ENCODE measurements at regions not wholly inside any gene's neighbourhood (a gene's known extent, or its start where the extent isn't known, plus 50 kb on each side); places are given as distances from the start of the nearest gene placed in this dataset.
A peak's percentile ranks its signal among the peaks of the same experiment; 100 is the strongest.
"Not testable (repeated sequence)": the region's sequence is repeated elsewhere in the genome, so short reads cannot be mapped to it uniquely, and the experiment has no call there.

DNA sequence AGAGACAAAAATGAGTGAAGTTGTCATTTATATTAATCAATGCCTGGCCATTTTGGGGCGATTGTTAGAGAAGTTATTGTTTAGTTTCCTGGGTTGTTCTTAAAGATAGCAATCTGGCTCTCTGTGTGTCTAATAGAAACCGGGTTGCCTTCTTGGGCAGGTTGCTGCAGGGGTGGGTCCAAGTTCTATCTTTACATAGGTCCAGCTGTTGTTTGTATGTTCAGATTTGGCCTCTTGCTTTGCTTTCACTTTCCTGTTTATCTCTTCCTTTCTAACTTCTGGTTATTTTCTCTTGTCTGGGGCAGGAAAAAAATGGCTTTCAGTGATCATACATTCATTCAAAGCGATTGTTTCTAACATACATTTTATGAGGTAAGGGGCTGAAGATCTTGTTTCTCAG lies 128.4 kb upstream of the NOX3 start:
- DNase-seq (ENCODE audit: low spot score), result no peak

DNA sequence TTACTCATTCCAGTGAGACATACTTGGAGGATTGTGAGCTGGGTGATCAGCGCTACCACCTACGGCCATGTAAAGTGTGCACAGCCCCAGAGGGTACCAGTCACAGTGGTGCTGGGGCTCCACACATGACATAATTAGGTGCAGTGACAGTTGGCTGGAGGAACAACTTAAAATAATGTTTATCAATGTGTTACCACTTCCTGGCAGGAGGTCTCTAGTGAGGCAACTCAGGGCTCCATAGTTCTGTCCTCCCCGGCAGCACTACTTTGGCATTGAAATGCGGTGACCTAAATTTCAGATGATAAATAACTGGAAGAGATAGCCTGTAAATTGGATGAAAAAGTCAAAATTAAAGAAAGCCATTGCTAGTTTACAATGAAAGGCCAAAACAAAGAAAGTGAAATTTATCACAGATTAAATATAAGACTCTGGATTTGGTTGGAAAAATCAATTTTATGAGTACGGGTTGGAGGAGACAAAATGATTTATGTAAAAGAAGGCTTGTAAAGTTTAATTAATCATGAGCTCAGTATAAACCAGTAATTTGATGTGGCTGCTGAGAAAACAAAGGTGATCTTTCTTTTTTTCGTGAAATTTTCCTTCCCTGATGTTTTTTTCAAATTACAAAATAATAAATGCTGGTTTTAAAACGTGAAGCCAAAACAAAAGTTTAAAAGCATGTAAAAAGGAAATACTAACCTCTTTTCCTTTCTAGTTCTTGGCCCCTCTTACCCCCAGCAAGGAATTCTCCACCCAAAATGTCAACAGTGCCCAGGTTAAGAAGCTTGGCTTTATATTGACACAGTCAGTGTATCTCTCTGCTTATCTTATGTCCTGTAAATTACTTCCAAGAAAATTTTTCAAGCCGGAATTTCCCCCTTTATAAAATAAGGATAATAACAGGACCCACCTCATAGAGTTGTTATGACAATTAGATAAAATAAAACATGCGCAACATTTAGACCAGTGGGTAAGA lies 126.7 kb upstream of the NOX3 start:
- DNase-seq (ENCODE audit: low spot score), result no peak

DNA sequence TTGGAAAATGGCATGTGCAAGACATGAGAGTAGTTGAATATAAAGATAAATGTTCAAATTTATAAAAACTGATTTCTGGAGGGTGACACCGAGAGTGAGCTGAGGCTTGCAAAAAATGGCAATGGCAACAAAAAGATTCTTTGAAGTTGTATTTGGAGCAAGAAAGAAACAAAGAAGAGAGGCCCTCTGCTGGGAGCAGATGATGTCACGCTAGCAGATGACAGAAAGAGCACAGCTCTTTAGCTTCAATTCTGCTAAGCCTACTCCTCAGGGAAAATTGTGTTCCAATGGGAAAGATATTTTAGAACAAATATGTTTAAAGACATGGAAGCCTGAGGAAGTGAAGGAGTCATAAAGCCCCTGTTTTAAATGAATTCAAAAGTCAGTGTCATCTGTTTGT lies 125.3 kb upstream of the NOX3 start:
- DNase-seq (ENCODE audit: low spot score), result no peak

DNA sequence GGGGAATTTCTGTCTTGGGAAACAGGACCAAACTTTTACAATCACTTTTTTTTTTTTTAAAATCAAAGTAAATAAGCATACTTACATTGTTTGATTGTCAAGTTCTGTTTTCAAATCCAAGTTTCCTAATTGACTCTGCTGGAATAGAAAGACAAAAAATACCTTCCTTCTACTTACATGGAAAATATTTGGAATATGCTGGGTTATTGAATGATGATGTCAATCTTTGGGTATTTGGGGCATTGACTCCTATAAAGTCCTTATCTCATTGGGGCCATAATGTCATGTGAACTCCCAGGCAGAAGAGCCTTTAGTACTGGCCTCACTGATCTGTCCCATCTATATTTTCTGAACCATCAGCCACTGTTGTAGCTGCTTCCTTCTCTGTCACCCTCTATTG lies 122.6 kb upstream of the NOX3 start:
- DNase-seq (ENCODE audit: low spot score), result no peak

DNA sequence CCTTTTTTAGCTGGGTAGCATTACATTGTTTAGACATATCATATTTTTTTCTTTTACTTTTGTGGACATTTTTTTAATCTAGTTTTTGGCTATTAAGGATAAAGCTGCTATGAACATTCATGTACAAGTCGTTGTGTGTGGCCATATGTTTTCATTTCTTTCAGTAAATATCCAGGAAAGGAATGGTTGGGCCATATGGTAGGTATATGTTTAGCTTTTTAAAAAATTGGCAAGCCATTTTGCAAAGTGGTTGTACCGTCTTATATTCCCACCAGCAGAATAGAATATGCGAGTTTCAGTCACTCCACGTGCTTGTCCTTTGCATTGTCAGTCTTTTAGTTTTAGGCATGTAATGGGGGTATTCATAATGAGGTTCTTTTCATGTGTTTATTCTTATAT lies 106.3 kb upstream of the NOX3 start:
- no peak for DNase-seq (ENCODE audit: low spot score)

DNA sequence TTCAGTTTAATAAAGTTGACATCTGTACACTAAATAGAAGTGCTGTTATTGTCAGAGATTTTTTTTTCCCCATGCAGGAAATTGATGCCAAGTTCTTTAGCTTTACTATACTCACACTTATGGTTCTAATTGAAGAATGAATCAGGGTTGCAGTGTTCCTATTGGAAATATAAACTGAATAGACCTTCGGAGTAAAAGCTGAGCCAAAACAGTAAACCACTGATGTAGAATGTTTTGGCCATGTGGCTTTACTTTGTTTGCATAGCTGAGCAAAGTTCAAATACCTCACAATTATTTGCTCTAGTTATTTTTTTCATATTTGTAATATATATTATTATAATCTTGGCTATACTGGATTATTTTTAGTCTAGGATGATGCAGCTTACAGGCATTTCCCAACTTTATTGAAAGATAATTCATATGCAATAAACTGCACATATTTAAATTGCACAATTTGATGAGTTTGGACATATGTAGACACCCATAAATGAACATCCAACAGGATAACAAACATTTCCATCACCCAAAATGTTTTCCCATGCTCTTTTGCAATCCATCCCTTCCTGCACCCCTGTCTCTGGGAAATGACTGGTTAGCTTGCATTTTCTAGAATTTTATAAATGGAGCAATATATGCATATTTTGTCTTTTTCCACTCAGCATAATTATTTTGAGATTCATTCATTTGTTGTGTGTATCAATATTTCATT lies 105.8 kb upstream of the NOX3 start:
- no peak for DNase-seq (ENCODE audit: low spot score)

DNA sequence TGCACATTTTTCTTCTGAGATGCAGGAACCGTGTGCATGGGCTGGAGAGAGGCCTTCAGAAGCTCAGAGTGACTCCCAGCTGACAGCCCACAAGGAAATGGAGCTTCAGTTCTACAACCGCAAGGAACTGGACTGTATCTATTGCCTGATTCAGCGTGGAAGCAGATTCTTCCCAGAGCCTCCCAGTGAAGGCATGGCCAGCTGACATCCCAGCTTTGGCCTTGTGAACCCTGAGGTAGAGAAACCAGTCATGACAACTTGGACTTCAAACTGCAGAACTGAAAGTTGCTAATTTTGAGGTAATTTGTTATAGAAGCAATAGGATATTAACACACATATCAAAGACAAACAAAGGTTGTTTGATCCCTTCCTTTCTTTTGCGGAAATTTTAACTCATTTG lies 94.3 kb upstream of the NOX3 start:
- no peak for DNase-seq (ENCODE audit: low spot score)

DNA sequence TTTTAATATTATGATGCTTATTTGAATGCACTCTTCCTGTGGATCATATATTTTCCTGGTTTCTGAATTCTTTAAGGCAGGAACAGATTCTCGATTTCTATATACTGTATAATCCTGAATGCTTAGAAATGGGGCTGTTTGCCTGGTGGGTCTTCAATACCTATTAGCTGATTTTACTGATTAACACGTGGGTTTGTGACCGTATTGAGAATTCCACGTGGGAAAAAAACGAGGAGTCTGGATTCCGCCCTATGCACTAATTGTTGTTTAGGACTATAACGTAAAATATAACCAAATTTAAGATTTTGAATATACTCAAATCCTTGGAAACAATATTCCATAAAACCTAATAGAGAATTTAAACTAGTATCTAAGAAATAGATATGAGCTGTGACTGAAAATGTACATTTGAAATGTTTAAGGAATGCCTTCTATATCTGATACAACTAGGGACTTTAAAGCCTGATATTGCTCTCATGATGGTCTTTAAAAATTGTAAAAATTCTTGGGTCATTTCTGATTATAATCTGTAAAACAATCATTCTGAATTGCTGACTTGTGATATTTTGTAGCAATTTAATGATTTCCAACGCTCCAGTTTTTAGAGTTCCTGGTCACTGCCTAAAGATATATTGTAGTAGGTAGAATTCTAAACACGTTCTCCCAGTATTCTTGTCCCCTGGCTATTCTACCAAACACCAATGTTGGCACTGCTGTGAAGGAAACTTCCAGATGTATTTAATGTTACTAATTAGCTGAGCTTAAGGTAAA lies 93.6 kb upstream of the NOX3 start:
- DNase-seq (ENCODE audit: low spot score), result no peak

DNA sequence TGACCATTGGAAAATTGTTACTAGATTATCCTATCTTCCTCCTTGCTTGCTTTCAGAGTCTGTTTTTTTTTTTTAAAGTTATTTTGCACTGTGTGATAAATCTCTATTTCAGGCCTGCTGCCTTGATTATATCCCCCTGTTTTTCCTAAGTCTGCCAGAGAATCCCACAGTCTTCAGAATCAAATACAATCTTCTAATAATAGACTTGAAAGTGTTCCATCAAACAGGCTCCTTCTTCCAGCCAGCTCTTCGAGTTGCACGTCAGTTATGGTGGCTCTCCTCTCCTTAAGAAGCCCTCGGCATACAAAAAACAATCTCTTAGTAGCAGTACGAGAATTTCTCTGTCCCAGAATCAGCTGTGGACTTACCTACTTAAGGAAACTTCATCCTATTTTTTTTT lies 92.9 kb upstream of the NOX3 start:
- DNase-seq (ENCODE audit: low spot score), result no peak

DNA sequence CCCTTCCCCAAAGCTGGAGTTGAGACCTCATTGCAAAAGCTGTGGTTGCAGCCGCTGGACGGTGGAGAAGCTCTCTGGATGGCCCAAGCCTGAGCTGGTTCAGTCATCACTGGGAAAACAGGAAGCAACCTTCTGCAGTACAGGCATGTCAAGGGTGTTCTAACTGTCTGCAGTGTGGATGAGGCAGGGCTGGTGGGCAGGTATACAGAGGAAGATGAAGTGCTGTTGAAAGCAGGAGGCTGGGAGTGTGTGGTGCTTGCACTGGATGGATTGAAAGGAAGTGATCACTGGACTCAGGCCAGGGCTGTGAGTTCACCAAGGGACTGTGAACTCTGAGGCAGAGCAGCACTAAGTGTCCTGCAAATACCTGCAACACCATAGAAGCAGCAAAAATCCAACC lies 89.0 kb upstream of the NOX3 start:
- no peak for DNase-seq (ENCODE audit: low spot score)

DNA sequence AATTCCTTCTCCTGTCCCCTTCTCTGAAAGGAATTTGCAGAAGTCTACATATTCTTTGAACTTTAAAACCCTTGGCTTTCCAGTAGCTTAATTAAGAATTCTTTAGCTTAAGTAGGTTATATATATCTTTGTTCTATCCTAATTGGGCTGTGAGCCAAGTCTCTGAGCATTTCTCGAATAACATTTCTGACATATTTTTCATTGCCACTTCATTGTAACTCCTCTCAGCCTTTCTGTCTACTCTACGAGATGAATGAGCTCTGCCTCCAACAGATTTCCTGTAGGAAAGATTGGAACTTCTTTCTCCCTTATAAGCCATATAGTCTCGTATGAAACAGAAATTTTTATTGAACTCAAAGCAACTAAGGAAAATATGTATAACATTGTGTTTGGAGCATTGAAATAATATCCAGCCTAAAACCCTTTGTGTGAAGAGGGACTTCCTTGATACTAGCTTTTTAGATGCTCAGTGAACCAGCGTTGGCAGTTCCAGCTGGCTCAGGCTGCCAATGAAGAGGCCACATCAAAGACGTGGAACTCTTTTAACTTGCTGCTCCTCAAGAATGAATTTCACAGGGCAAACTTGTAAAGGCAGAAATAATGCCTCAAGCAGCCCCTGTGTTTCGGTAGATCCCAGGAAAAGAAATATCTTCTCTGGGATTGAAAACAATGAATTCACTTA lies 87.7 kb upstream of the NOX3 start:
- DNase-seq (ENCODE audit: low spot score), result no peak

DNA sequence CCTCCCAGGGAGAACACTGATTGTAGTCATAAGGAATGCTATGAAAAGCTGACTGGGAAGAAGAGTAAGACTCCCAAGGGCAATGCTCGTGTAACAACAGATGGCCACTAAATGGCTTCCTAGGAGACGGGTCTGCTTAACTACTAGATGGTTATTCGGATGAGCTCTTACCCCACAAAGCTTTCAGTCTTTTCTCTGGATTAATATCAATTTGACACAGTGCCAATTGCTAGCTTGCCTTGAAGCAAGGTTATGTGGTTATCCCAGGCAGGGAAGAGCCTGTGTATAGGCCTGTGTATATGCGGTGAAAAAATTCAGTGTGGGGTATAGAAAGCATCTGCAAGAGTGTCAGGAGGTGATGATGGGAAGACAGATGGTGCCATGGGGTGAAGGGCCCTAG lies 86.4 kb upstream of the NOX3 start:
- no peak for DNase-seq (ENCODE audit: low spot score)

DNA sequence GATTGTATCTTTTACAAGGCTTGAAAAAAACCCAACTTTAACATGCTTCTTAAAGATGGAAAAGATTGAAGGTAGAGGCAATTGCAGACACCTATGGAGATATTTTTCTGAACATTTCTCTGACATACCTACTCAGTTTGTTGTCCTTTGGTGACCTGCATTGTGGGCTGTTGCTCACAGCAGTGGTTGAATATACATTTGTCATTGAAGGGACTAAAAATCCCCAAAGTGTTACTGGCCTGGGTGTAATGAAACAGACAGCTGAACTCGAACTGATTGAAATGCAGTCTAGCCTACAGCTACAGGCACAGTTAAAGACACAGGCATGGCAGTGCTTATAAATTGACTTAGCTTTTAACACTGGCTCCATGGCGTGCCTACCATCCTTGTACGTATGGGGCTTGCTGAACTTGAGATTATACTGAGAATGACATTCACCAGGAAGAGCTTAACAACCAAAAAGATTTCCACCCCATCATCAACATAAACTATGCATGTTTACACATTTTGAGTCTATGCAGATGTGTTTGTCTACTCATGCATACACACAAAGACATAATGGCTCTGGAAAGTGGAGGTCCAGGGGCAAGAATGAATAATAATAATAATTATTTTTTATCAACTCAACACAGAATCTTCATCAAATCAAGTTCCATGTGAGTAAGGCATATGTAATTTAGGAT lies 83.2 kb upstream of the NOX3 start:
- no peak for DNase-seq (ENCODE audit: low spot score)

DNA sequence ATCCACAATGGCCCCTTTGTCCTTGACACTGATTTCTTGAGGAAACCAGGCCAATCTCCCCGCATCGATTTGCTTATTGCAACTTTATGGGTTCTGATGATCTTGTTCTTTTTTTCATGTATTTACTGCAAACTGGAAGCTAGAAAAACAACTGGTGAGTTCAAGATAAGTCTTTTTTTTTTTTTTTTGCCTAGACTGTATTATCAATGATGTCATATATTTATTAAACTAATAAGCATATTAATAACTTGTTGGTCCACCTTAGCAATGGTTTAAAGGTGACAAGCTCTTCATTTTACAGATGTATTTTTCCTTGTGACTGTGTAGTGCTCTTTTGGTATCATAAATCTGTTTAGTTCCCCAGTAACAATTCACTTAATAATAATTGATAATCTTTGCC lies 79.0 kb upstream of the NOX3 start:
- DNase-seq (ENCODE audit: low spot score), result no peak

DNA sequence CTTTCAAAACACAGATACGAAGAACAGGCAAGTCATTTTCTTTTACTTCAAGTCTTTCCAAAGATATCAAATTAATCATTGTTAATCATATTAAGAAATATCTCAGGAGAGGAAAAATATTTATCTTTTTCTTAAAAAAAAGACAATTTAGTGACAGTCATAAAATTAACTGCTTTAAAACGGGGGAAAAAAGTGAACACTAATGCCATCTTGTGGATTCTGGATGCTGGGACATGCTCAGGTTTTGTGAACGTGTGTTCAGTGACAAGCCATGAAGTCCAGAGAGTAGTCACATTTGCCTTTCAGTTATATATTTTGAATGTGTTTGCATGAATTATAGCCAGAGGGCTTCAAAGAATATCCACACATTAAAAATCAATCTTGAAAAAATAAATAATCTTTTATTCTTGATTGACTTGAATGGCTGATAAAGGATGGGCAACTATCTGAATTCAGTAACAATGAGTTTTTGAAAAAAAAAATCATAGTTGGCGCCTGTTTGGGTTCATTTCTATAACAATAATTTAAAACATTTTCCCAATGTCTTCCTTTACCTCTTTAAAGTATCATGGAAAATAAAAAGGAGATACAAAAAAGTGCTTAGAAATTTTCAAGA lies 74.7 kb upstream of the NOX3 start:
- peak; percentile 6 for DNase-seq (ENCODE audit: low spot score)

DNA sequence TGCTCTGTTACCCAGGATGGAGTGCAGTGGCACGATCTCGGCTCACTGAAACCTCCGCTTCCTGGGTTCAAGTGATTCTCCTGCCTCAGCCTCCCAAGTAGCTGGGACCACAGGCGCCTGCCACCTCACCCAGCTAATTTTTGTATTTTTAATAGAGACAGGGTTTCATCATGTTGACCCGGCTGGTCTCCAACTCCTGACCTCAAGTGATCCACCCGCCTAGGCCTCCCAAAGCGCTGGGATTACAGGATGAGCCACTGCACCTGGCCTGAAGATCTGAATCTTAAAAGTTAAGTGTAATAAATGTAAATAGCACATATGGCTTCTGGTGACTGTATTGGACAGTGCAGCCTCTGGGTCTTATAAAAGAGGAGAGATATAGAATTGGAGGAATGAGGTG lies 74.2 kb upstream of the NOX3 start:
- not testable (repeated sequence) for DNase-seq (ENCODE audit: low spot score)

DNA sequence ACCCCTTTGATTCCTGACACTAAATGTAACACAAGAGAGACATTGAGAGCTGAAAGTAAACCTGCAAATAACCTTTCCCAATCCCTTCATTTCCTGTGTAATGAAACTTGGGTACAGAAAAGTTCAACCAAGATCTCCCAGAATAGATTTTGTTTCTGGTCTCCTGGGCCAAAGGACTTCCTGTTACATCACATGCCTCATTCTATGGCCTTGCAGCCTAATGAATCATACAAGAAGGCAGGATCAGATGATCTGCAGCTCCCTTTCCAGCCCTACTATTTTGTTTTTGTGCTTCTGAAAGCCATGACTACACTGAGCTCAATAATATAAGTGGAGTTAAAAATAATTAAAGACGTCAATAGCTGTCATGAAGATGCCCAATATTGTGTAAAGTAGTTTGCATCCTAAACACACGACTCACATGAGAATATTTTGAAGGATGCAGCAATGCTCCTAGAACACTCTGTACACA lies 73.4 kb upstream of the NOX3 start:
- DNase-seq (ENCODE audit: low spot score), result no peak

DNA sequence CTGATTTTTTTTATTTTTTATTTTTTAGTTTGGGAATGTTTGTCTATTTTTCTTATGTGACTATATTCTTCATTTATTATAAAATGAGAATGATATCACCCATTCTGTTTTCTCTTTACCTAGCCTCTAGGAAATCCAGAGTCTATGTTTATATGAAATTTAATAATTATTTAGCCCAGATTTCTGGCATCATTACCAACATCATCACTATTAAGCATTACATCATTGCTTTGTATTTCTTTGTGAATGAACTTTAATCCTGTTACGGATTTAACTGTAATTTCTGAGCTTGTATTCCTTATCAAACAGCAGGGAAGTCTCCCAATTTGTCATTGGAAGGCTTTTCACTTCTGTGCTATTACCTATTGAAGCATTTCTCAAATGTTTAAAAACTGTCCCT lies 72.7 kb upstream of the NOX3 start:
- DNase-seq (ENCODE audit: low spot score), result no peak

DNA sequence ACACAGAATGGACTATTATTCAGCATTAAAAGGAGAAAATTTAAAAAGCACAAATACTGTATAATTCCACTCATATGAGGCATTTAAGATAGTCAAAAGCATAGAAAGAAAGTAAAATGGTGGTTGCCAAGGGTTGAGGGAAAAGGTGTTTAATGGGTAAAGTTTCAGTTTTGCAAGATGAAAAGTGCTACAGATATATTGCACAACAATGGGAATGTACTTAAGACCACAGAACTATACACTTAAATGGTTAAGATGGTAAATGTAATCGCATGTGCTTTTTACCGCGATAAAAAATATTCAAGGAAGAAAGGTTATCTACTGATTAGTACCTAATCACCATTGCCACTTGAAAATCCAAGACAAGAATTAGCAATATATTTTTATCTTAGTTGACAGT lies 71.8 kb upstream of the NOX3 start:
- no peak for DNase-seq (ENCODE audit: low spot score)

DNA sequence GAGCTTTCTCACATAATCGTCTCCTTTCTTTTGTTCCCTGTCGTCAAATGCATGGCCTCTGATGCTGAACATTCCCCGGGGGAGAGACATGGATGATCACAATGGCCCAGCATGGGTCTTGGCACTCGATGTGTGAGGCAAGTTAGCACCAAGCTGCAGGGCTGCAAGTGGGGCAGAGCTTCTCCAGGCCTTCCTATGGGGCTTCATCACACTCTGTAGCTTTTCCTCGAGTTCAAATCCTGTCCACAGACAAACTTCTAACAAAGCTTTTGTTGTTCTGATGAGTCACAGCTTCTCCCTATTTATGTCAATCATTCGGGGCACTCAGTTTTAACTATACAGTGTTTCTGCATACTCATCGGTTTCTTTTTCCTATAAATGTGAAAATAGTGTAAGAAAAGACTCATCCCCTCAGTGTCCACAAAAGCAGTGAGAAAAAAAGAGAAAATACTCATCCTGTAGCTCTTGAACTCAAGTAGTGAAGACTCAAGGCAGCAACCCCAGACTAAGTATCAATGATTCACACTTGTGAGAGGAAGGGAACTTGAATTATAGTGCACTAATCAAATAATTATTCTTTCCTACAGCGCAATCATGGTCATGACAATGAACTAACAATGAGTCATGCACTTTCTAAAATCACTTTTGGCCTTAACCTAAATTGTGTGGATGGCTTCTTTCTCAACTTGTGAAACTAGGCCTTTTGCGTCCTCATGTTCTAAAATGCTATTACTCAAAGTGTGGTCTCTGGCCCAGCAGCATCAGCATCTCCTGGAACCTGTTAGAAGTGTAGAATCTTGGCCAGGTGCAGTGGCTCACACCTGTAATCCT lies 68.4 kb upstream of the NOX3 start:
- no peak for DNase-seq (ENCODE audit: low spot score)
